ENCODE measurements at regions not wholly inside any gene's neighbourhood (a gene's known extent, or its start where the extent isn't known, plus 50 kb on each side); places are given as distances from the start of the nearest gene placed in this dataset.

DNA sequence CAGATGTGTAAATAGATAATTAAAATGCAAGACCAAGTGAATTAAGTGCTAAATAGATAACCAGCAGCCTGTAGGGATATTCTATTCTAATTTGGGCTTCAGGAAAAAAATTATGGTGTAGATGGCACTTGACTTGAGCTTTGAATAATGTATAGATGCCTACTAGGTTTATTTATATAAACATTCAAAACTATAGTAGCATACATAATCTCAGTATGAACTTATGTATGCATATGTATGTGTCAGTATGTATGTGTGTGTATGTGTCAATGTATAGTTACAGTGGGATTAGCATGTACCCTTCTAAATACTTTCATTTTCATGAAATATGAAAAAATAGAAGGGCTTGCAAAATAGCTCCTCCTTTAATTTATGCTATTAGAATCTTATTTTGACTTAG lies 207.3 kb upstream of the PPP1R3A start:
- TF ChIP-seq JUND (IDR thresholded peaks at IDR 0.05; ENCODE audit: low read depth), result no peak
- no peak for DNase-seq (ENCODE audit: low read depth in 1 of 2, low spot score in 1 of 2)
- in situ Hi-C loops (cut with HindIII; ENCODE audit: low pct_unique_long_range_greater_than_20kb, low sequenced_read_pairs), result no loop called here

GRCh38 chr7:114112806-114113205 lies 194.0 kb upstream of the PPP1R3A start:
- TF ChIP-seq JUND (IDR thresholded peaks at IDR 0.05; ENCODE audit: low read depth), result no peak
- no peak for DNase-seq (ENCODE audit: low read depth in 1 of 2, low spot score in 1 of 2)
- in situ Hi-C loops (cut with HindIII; ENCODE audit: low pct_unique_long_range_greater_than_20kb, low sequenced_read_pairs), result no loop called here

DNA sequence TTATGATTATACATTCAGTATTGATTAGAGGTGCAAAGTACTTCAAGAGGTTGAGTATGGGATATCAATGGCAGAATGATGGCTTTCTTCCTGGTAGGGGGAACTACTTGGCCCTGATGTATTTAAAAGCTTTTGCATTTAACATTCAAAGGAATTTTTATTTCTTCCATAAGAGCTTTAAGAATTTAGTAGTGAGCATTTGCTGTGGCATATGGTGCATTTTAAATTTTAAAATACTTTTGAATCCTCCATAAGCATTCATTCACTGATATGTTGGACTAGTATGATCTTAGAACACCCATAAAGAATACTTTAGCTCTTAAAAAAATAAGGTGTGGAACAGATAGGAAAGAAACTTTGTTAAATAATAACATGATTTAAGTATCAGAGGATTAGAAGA lies 191.9 kb upstream of the PPP1R3A start:
- in situ Hi-C loops (cut with HindIII; ENCODE audit: low pct_unique_long_range_greater_than_20kb, low sequenced_read_pairs), result no loop called here
- TF ChIP-seq JUND (IDR thresholded peaks at IDR 0.05; ENCODE audit: low read depth), result no peak
- no peak for DNase-seq (ENCODE audit: low read depth in 1 of 2, low spot score in 1 of 2)

DNA sequence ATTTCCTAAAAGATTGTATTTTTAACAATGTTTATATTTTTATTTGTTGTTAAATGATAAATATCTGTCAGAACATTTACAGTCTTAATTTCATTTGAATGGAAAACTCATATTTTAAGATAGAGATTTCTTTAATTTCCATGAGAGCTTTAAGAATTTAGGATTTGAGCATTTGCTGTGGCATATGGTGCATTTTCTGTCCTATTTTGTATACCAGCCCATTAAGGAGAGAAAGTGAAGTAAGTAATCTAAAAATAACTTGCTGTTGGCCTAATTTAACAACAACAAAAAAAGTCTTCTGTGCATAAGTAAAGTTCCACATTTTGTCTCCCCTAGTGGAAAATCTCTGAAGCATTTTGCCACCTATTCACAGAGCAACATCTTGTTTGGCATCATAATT lies 190.9 kb upstream of the PPP1R3A start:
- in situ Hi-C loops (cut with HindIII; ENCODE audit: low pct_unique_long_range_greater_than_20kb, low sequenced_read_pairs), result no loop called here
- no peak for TF ChIP-seq JUND (IDR thresholded peaks at IDR 0.05; ENCODE audit: low read depth)
- DNase-seq (ENCODE audit: low read depth in 1 of 2, low spot score in 1 of 2), result no peak

DNA sequence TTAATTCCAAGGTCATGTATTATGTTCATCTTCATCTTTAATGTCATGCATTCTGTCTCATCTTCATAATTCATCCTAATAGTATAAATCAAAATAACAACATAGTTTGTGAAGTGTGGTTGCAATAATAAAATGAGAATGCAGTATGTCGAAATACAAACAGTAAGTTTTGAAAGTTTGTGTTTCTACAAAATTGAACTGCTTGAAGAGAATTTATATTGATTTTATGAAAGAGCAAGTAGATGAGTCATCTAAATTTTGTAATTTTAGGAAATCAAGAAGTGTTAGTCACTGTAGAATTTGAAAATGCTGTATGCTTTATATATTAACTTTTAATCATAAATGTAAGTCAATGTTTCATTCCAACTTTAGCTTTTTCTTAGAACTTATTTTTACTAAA lies 190.5 kb upstream of the PPP1R3A start:
- no peak for DNase-seq (ENCODE audit: low read depth in 1 of 2, low spot score in 1 of 2)
- TF ChIP-seq JUND (IDR thresholded peaks at IDR 0.05; ENCODE audit: low read depth), result no peak
- in situ Hi-C loops (cut with HindIII; ENCODE audit: low pct_unique_long_range_greater_than_20kb, low sequenced_read_pairs), result no loop called here

GRCh38 chr7:114108510-114108909 lies 189.7 kb upstream of the PPP1R3A start:
- no peak for DNase-seq (ENCODE audit: low read depth in 1 of 2, low spot score in 1 of 2)
- TF ChIP-seq JUND (IDR thresholded peaks at IDR 0.05; ENCODE audit: low read depth), result no peak
- in situ Hi-C loops (cut with HindIII; ENCODE audit: low pct_unique_long_range_greater_than_20kb, low sequenced_read_pairs), result no loop called here

GRCh38 chr7:114107522-114107921 lies 188.7 kb upstream of the PPP1R3A start:
- no peak for TF ChIP-seq JUND (IDR thresholded peaks at IDR 0.05; ENCODE audit: low read depth)
- no peak for DNase-seq (ENCODE audit: low read depth in 1 of 2, low spot score in 1 of 2)
- in situ Hi-C loops (cut with HindIII; ENCODE audit: low pct_unique_long_range_greater_than_20kb, low sequenced_read_pairs), result no loop called here

DNA sequence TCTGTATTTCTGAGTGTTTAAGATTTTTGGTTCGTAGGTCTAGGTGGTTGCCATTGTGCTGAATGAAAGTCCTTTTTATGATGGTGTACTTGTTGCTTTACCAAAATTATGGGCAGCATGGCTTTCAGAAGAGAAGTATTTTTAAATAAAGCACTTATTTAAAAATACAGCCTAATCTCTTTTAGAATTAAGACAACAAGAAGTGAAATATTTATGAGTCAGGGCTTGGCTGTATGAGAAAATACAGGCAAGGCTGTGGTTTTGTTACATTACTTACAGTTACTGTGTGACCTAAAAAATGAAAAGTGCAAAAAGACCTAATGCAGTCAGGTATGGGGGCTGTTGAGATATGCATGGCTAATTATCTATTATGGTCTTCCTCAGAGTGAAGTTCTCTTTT lies 185.2 kb upstream of the PPP1R3A start:
- TF ChIP-seq JUND (IDR thresholded peaks at IDR 0.05; ENCODE audit: low read depth), result no peak
- DNase-seq (ENCODE audit: low read depth in 1 of 2, low spot score in 1 of 2), result no peak
- in situ Hi-C loops (cut with HindIII; ENCODE audit: low pct_unique_long_range_greater_than_20kb, low sequenced_read_pairs), result no loop called here

GRCh38 chr7:114102996-114103395 lies 184.2 kb upstream of the PPP1R3A start:
- in situ Hi-C loops (cut with HindIII; ENCODE audit: low pct_unique_long_range_greater_than_20kb, low sequenced_read_pairs), result no loop called here
- no peak for DNase-seq (ENCODE audit: low read depth in 1 of 2, low spot score in 1 of 2)
- TF ChIP-seq JUND (IDR thresholded peaks at IDR 0.05; ENCODE audit: low read depth), result no peak

GRCh38 chr7:114102131-114102530 lies 183.3 kb upstream of the PPP1R3A start:
- no peak for DNase-seq (ENCODE audit: low read depth in 1 of 2, low spot score in 1 of 2)
- in situ Hi-C loops (cut with HindIII; ENCODE audit: low pct_unique_long_range_greater_than_20kb, low sequenced_read_pairs), result no loop called here

GRCh38 chr7:114100810-114101209 lies 182.0 kb upstream of the PPP1R3A start:
- DNase-seq (ENCODE audit: low read depth in 1 of 2, low spot score in 1 of 2), result no peak
- TF ChIP-seq JUND (IDR thresholded peaks at IDR 0.05; ENCODE audit: low read depth), result no peak
- in situ Hi-C loops (cut with HindIII; ENCODE audit: low pct_unique_long_range_greater_than_20kb, low sequenced_read_pairs), result no loop called here

More at GRCh38 chr7:114102131-114102530, 183.3 kb upstream of the PPP1R3A start:
- no peak for TF ChIP-seq JUND (IDR thresholded peaks at IDR 0.05; ENCODE audit: low read depth)

DNA sequence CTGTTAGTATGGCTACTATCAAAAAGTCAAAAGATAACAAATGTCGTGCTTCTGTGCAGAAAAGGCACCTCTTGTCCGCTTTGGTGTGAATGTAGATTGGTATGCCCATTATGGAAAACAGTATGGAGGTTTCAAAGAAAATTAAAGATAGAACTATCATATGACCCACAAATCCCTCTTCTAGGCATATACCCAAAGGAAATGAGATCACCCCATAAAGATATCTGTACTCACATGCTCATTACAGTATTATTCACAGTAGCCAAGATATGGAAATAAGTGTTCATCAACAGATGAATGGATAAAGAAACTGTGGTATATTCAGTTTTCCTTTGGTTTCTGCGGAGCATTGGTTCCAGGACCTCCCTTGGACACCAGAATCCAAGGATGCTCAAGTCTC lies 180.5 kb upstream of the PPP1R3A start:
- TF ChIP-seq JUND (IDR thresholded peaks at IDR 0.05; ENCODE audit: low read depth), result no peak
- in situ Hi-C loops (cut with HindIII; ENCODE audit: low pct_unique_long_range_greater_than_20kb, low sequenced_read_pairs), result no loop called here
- no peak for DNase-seq (ENCODE audit: low read depth in 1 of 2, low spot score in 1 of 2)

- no peak for DNase-seq (ENCODE audit: low read depth in 1 of 2, low spot score in 1 of 2)
- no peak for TF ChIP-seq JUND (IDR thresholded peaks at IDR 0.05; ENCODE audit: low read depth)
- in situ Hi-C loops (cut with HindIII; ENCODE audit: low pct_unique_long_range_greater_than_20kb, low sequenced_read_pairs), result no loop called here
These were observed 177.1 kb upstream of the PPP1R3A start for GRCh38 chr7:114095885-114096284.

DNA sequence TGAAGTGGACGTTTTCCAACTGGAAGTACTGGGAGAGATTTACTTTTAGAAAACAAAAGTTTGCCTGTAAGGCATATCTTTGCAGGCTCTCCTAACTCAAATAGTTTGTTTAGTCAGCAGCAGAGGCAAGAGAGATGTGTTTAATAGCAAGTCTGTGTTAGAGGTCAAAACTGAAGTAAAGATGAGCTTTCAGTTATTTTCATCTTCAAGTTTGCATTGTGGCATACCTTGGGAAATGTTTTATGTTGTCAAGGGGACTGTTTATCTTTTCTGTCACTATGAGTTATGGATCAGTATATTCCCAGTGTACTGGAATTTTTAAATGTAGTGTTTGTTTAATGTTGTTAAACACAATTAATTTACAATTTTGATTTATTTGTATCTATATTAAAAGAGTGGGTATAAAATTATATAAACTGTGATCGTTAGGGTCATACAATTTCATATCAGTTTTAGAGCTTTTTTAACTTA lies 169.7 kb upstream of the PPP1R3A start:
- in situ Hi-C loops (cut with HindIII; ENCODE audit: low pct_unique_long_range_greater_than_20kb, low sequenced_read_pairs), result no loop called here
- TF ChIP-seq JUND (IDR thresholded peaks at IDR 0.05; ENCODE audit: low read depth), result no peak
- DNase-seq (ENCODE audit: low read depth in 1 of 2, low spot score in 1 of 2), result no peak
